PFSK-1 (cell line): ENCODE measurements at regions not wholly inside any gene's neighbourhood (a gene's known extent, or its start where the extent isn't known, plus 50 kb on each side); places are given as distances from the start of the nearest gene placed in this dataset.

ENCODE experiments used
- FOXP2 ChIP-seq: optimal IDR thresholded peaks from 2 replicates; pipeline ENCODE3; 2011; ENCODE audit warnings: borderline replicate concordance, control low read depth, inconsistent platforms; ENCODE audit not compliant: insufficient read depth; ENCODE audit errors: extremely low read length, extremely low read depth
- POLR2AphosphoS5 ChIP-seq: IDR thresholded peaks from 2 replicates; pipeline ENCODE4 v1.6.1; 2012; ENCODE audit warnings: low read depth, mild to moderate bottlenecking, control low read depth, low read length, moderate library complexity
- SIN3A ChIP-seq: IDR thresholded peaks from 2 replicates; pipeline ENCODE4 v1.6.1; 2012; ENCODE audit warnings: mild to moderate bottlenecking, low read length, moderate library complexity, borderline replicate concordance; ENCODE audit not compliant: insufficient read depth
- TAF1 ChIP-seq: IDR thresholded peaks from 2 replicates; pipeline ENCODE4 v1.6.1; 2012; ENCODE audit warnings: low read length, control low read depth, borderline replicate concordance; ENCODE audit not compliant: insufficient read depth
- TF ChIP-seq, protein P1 (sequence below), 2 experiments: IDR thresholded peaks; 2 replicates each; pipeline versions ENCODE4 v1.6.1 to v1.8.0; 2011 to 2012; ENCODE audit warnings: low read depth in 2 of 2, low read length in 2 of 2, control low read depth in 1 of 2, inconsistent platforms in 1 of 2, mild to moderate bottlenecking in 1 of 2, moderate library complexity in 1 of 2; ENCODE audit not compliant: insufficient read depth in 1 of 2

GRCh38 chr3:103899328-103899727 is 1464.5 kb downstream of the ZPLD1 start:
- no peak for TF ChIP-seq POLR2AphosphoS5
- no peak for TF ChIP-seq SIN3A
- TF ChIP-seq, protein P1, sequence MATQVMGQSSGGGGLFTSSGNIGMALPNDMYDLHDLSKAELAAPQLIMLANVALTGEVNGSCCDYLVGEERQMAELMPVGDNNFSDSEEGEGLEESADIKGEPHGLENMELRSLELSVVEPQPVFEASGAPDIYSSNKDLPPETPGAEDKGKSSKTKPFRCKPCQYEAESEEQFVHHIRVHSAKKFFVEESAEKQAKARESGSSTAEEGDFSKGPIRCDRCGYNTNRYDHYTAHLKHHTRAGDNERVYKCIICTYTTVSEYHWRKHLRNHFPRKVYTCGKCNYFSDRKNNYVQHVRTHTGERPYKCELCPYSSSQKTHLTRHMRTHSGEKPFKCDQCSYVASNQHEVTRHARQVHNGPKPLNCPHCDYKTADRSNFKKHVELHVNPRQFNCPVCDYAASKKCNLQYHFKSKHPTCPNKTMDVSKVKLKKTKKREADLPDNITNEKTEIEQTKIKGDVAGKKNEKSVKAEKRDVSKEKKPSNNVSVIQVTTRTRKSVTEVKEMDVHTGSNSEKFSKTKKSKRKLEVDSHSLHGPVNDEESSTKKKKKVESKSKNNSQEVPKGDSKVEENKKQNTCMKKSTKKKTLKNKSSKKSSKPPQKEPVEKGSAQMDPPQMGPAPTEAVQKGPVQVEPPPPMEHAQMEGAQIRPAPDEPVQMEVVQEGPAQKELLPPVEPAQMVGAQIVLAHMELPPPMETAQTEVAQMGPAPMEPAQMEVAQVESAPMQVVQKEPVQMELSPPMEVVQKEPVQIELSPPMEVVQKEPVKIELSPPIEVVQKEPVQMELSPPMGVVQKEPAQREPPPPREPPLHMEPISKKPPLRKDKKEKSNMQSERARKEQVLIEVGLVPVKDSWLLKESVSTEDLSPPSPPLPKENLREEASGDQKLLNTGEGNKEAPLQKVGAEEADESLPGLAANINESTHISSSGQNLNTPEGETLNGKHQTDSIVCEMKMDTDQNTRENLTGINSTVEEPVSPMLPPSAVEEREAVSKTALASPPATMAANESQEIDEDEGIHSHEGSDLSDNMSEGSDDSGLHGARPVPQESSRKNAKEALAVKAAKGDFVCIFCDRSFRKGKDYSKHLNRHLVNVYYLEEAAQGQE (IDR thresholded peaks at IDR 0.05; ENCODE audit: insufficient read depth in 1 of 2, low read depth in 2 of 2, low read length in 2 of 2), result no peak
- no peak for TF ChIP-seq TAF1
- no peak for TF ChIP-seq FOXP2
